ENCODE measurements at regions not wholly inside any gene's neighbourhood (a gene's known extent, or its start where the extent isn't known, plus 50 kb on each side); places are given as distances from the start of the nearest gene placed in this dataset.

- TF ChIP-seq CTCF (conservative IDR thresholded peaks at IDR 0.05; ENCODE audit: low read depth, low read length) (no peak), EZH2 (IDR thresholded peaks at IDR 0.05; ENCODE audit: borderline replicate concordance, low read depth, low read length, poor library complexity, severe bottlenecking) (no peak)
Observed at GRCh38 chr13:80083853-80084676, 256.9 kb downstream of the SPRY2 start.
